Body of pancreas (tissue), 4 donors: ENCODE measurements at regions not wholly inside any gene's neighbourhood (a gene's known extent, or its start where the extent isn't known, plus 50 kb on each side); places are given as distances from the start of the nearest gene placed in this dataset.
A peak's percentile ranks its signal among the peaks of the same experiment; 100 is the strongest.

Experiments used
- ATAC-seq: fragments of 150-250 bp; one replicate; pipeline ENCODE4 v1.9.1; 2016
- DNase-seq, 4 donors: peaks; one replicate each; pipeline ENCODE4 v3.0.0-alpha.2; 2019
- H3K27ac ChIP-seq, 4 donors: fragments of 200-600 bp; sonication (generic); 1 replicate in 3 of 4; 2 replicates in 1 of 4; pipeline versions ENCODE4 v1.5.1 to v1.6.1; 2016 to 2019; ENCODE audit warnings: mild to moderate bottlenecking in 1 of 4, mixed read lengths in 1 of 4, moderate library complexity in 1 of 4
- H3K27me3 ChIP-seq, 2 donors: fragments of 200-600 bp; sonication (generic); one replicate each; pipeline ENCODE4 v1.6.0; 2016; ENCODE audit warnings: mild to moderate bottlenecking in 1 of 2
- H3K36me3 ChIP-seq, 2 donors: fragments of 200-600 bp; sonication (generic); replicated peaks in 1 of 2; 2 replicates each; pipeline ENCODE4 v1.5.1; 2016; ENCODE audit warnings: low read depth in 2 of 2; ENCODE audit not compliant: insufficient read depth in 1 of 2
- H3K4me1 ChIP-seq: fragments of 200-600 bp; sonication (generic); one replicate; pipeline ENCODE4 v1.6.0; 2016
- H3K4me3 ChIP-seq, 2 donors: fragments of 200-600 bp; sonication (generic); 1 replicate in 1 of 2; 2 replicates in 1 of 2; pipeline ENCODE4 v1.5.1; 2016 to 2019
- H3K9me3 ChIP-seq, 3 donors: fragments of 200-600 bp; sonication (generic); 1 replicate in 2 of 3; 2 replicates in 1 of 3; pipeline ENCODE4 v1.5.1; 2016
- POLR2A ChIP-seq, 3 donors: fragments of 450-650 bp; IDR thresholded peaks; one replicate each; pipeline ENCODE4 v1.6.1; 2016; ENCODE audit warnings: antibody characterized with exemption in 3 of 3, mild to moderate bottlenecking in 2 of 3
- WGBS, 2 donors: methylation state at CpG; one replicate each; pipeline ENCODE4 v1.1.5; 2017; 5-methylcytosine and 5-hydroxymethylcytosine counted together
- intact Hi-C: fragments of 100-400 bp; cut with DNase I; formaldehyde crosslinking; loops from one replicate; pipeline ENCODE4 v1.15.1; 2023
- TF ChIP-seq, protein P1 (sequence below), 7 experiments: fragments of 450-650 bp in 4 of 7; fragments of 200-600 bp in 3 of 7; sonication (generic) in 3 of 7; IDR thresholded peaks; one replicate each; pipeline ENCODE4 v1.5.1; 2016 to 2019; ENCODE audit warnings: antibody characterized with exemption in 7 of 7

GRCh38 chr5:39906146-39906545, 481.4 kb upstream of the DAB2 start:
- ATAC-seq, result no peak
- H3K27ac ChIP-seq, result peak overlapping the region in 2 of 4 donors; percentile 50 to 76
- DNase-seq, result no peak
- intact Hi-C loops, result no loop called here
- TF ChIP-seq, protein P1, sequence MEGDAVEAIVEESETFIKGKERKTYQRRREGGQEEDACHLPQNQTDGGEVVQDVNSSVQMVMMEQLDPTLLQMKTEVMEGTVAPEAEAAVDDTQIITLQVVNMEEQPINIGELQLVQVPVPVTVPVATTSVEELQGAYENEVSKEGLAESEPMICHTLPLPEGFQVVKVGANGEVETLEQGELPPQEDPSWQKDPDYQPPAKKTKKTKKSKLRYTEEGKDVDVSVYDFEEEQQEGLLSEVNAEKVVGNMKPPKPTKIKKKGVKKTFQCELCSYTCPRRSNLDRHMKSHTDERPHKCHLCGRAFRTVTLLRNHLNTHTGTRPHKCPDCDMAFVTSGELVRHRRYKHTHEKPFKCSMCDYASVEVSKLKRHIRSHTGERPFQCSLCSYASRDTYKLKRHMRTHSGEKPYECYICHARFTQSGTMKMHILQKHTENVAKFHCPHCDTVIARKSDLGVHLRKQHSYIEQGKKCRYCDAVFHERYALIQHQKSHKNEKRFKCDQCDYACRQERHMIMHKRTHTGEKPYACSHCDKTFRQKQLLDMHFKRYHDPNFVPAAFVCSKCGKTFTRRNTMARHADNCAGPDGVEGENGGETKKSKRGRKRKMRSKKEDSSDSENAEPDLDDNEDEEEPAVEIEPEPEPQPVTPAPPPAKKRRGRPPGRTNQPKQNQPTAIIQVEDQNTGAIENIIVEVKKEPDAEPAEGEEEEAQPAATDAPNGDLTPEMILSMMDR (IDR thresholded peaks at IDR 0.05), result no peak
- TF ChIP-seq POLR2A (IDR thresholded peaks at IDR 0.05), result no peak
- peaks cover 31% of the 10 kb centered on the region for H3K4me1 ChIP-seq
- no peak overlapping the region for H3K4me3 ChIP-seq
- H3K27me3 ChIP-seq, result no peaks in the 10 kb centered on the region
- 68 to 87% methylated on average over 1 of the region's 1 CpG for WGBS, 2 donors
- H3K36me3 ChIP-seq, result no peaks in the 10 kb centered on the region
- no peaks in the 10 kb centered on the region for H3K9me3 ChIP-seq

GRCh38 chr5:39905356-39905755, 480.6 kb upstream of the DAB2 start:
- peak overlapping the region in 3 of 4 donors; percentile 49 to 76 (median 50) for H3K27ac ChIP-seq
- DNase-seq, result peak; percentile 29 to 80 (median 42)
- no peak for TF ChIP-seq POLR2A (IDR thresholded peaks at IDR 0.05)
- TF ChIP-seq, protein P1 (IDR thresholded peaks at IDR 0.05), result no peak

GRCh38 chr5:39902626-39903025, 477.8 kb upstream of the DAB2 start:
- DNase-seq (no peak), ATAC-seq (no peak)
- 92 to 95% methylated on average over 2 of the region's 2 CpGs for WGBS, 2 donors
- Histone ChIP-seq H3K4me3 (no peak overlapping the region), H3K4me1 (peaks cover 50% of the 10 kb centered on the region), H3K36me3 (no peaks in the 10 kb centered on the region), H3K27ac (no peak overlapping the region), H3K9me3 (no peaks in the 10 kb centered on the region), H3K27me3 (no peaks in the 10 kb centered on the region)
- no peak for TF ChIP-seq POLR2A (IDR thresholded peaks at IDR 0.05)
- TF ChIP-seq, protein P1 (IDR thresholded peaks at IDR 0.05), result no peak
- intact Hi-C loops, result no loop called here

More at GRCh38 chr5:39905356-39905755, 480.6 kb upstream of the DAB2 start:
- WGBS, 2 donors, result 14 to 15% methylated on average over 4 of the region's 4 CpGs
- Histone ChIP-seq H3K4me3 (no peak overlapping the region), H3K27me3 (no peaks in the 10 kb centered on the region), H3K36me3 (no peaks in the 10 kb centered on the region), H3K4me1 (peaks cover 39% of the 10 kb centered on the region), H3K9me3 (no peaks in the 10 kb centered on the region)
- peak; percentile 98 for ATAC-seq
- intact Hi-C loops, result no loop called here

GRCh38 chr5:39898731-39899130, 474.0 kb upstream of the DAB2 start:
- no peaks in the 10 kb centered on the region for H3K36me3 ChIP-seq
- DNase-seq (no peak), ATAC-seq (no peak)
- peaks cover 60% of the 10 kb centered on the region for H3K4me1 ChIP-seq
- TF ChIP-seq, protein P1 (IDR thresholded peaks at IDR 0.05), result no peak
- TF ChIP-seq POLR2A (IDR thresholded peaks at IDR 0.05), result no peak
- no peak overlapping the region for H3K4me3 ChIP-seq
- no peaks in the 10 kb centered on the region for H3K9me3 ChIP-seq
- 88 to 93% methylated on average over 1 of the region's 1 CpG for WGBS, 2 donors
- intact Hi-C loops, result no loop called here
- no peak overlapping the region for H3K27ac ChIP-seq
- no peaks in the 10 kb centered on the region for H3K27me3 ChIP-seq

DNA sequence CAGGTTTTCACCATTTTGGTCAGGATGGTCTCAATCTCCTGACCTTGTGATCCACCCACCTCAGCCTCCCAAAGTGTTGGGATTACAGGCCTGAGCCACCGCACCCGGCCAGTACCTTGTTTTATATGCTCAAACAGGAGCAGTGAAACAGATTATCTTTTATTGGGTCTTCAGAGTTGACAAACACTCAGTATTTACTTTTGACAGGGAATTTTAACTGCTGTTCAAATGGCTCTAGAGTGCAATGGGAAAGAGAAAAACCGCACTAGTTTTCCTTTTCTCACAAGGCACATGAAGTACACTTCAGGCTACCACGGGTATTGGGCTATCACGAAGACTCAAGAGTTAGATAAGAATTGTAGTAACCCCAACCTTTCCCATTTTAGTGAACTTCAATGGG, 471.9 kb upstream of the DAB2 start:
- Histone ChIP-seq H3K27me3 (no peaks in the 10 kb centered on the region), H3K27ac (peak overlapping the region; percentile 43 to 80 (median 64)), H3K4me1 (peaks cover 64% of the 10 kb centered on the region), H3K9me3 (no peaks in the 10 kb centered on the region), H3K36me3 (no peaks in the 10 kb centered on the region), H3K4me3 (no peak overlapping the region)
- TF ChIP-seq POLR2A (IDR thresholded peaks at IDR 0.05), result peak in 1 of 3 donors; percentile 34
- TF ChIP-seq, protein P1 (IDR thresholded peaks at IDR 0.05), result no peak
- intact Hi-C loops, result no loop called here
- WGBS, 2 donors, result 18 to 30% methylated on average over 5 of the region's 5 CpGs
- DNase-seq, result peak; percentile 11 to 45 (median 21)
- peak; percentile 89 for ATAC-seq
